HepG2 (cell line): ENCODE measurements at regions not wholly inside any gene's neighbourhood (a gene's known extent, or its start where the extent isn't known, plus 50 kb on each side); places are given as distances from the start of the nearest gene placed in this dataset.

Experiments used
- CCAR2 ChIP-seq: fragments of 200-400 bp; formaldehyde crosslinking; optimal IDR thresholded peaks from 2 replicates; pipeline ENCODE3; 2018; ENCODE audit warnings: low read depth, mild to moderate bottlenecking, low read length, moderate library complexity
- DNMT1 ChIP-seq: sonication (generic); formaldehyde crosslinking; IDR thresholded peaks from 2 replicates; pipeline ENCODE4 v1.5.1; 2020; ENCODE audit warnings: mild to moderate bottlenecking, missing genetic modification reagents
- FOXP1 ChIP-seq, 2 experiments: fragments of 450-650 bp in 1 of 2; IDR thresholded peaks; 2 replicates each; pipeline ENCODE4 v1.6.1; 2017 to 2018; ENCODE audit warnings: antibody characterized with exemption in 1 of 2
- JUNB ChIP-seq: sonication (generic); formaldehyde crosslinking; IDR thresholded peaks from 2 replicates; pipeline ENCODE4 v1.8.0; 2022; ENCODE audit warnings: missing genetic modification reagents, mild to moderate bottlenecking, borderline replicate concordance
- ZKSCAN1 ChIP-seq: fragments of 150-350 bp; IDR thresholded peaks from 2 replicates; pipeline ENCODE4 v1.6.1; 2014; ENCODE audit warnings: low read length
- ZNF780A ChIP-seq: sonication (generic); formaldehyde crosslinking; IDR thresholded peaks from 2 replicates; pipeline ENCODE4 v1.8.0; 2022; ENCODE audit warnings: mild to moderate bottlenecking, missing genetic modification reagents, moderate library complexity
- TF ChIP-seq, protein P1 (sequence below): sonication (generic); formaldehyde crosslinking; IDR thresholded peaks from 2 replicates; pipeline ENCODE4 v1.5.0; 2020; ENCODE audit warnings: mild to moderate bottlenecking, missing genetic modification reagents, moderate library complexity

DNA sequence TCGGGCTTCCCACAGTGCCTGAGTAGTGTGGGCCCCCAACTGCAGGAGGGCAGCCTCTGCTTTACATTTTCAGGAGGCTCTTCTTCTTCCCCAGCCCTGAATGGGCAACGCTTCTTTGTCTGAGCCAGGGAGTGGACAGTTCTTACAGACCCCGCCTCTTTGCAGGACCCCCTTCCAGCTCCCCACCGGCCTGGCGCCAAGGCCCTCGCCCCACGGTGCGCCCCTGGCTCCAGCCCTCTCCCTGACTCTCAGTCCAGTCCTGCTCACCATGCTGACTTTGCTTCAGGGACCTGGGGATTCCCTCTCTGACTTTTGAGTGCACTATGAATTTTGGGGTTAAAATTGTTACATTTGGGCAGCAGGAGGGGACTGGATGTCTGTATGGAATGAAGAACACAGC, 123.8 kb downstream of the HSD17B3 start:
- no peak for TF ChIP-seq CCAR2
- TF ChIP-seq JUNB (CRISPR knock-in tag), result no peak
- no peak for TF ChIP-seq DNMT1 (CRISPR knock-in tag)
- no peak for TF ChIP-seq FOXP1 (IDR thresholded peaks at IDR 0.05)
- no peak for TF ChIP-seq FOXP1 (CRISPR knock-in tag; IDR thresholded peaks at IDR 0.05)
- no peak for TF ChIP-seq ZKSCAN1
- TF ChIP-seq, protein P1, sequence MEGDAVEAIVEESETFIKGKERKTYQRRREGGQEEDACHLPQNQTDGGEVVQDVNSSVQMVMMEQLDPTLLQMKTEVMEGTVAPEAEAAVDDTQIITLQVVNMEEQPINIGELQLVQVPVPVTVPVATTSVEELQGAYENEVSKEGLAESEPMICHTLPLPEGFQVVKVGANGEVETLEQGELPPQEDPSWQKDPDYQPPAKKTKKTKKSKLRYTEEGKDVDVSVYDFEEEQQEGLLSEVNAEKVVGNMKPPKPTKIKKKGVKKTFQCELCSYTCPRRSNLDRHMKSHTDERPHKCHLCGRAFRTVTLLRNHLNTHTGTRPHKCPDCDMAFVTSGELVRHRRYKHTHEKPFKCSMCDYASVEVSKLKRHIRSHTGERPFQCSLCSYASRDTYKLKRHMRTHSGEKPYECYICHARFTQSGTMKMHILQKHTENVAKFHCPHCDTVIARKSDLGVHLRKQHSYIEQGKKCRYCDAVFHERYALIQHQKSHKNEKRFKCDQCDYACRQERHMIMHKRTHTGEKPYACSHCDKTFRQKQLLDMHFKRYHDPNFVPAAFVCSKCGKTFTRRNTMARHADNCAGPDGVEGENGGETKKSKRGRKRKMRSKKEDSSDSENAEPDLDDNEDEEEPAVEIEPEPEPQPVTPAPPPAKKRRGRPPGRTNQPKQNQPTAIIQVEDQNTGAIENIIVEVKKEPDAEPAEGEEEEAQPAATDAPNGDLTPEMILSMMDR (CRISPR knock-in tag), result no peak
- no peak for TF ChIP-seq ZNF780A
